Activated CD4-positive, alpha-beta T cell treated with anti-CD3 and anti-CD28 coated beads for 4 hours (primary cell): ENCODE measurements at regions not wholly inside any gene's neighbourhood (a gene's known extent, or its start where the extent isn't known, plus 50 kb on each side); places are given as distances from the start of the nearest gene placed in this dataset.
"Not testable (repeated sequence)": the region's sequence is repeated elsewhere in the genome, so short reads cannot be mapped to it uniquely, and the experiment has no call there.

ENCODE experiments used
- DNase-seq, 2 donors: peaks; one replicate each; pipeline ENCODE4 v3.0.0-alpha.2; 2020

DNA sequence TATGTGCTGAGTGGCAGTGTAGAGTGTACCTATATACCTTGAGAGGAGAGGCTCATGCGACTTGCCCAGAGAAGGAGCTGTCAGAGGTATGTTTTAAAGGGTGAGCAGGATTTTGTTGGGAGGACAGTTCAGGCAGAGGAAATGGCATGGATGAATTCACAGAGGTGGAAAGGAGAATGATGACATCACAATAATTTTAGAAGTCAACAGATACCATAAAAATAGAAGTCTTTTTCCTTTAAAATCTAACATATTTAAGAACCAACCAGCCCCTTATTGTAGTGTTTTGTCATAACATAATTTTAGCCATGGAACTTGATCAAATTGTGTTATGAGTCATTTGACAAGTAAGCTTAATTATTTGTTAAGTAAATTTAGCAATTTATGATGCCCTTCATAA lies 538.1 kb upstream of the GYPC start:
- no peak for DNase-seq

DNA sequence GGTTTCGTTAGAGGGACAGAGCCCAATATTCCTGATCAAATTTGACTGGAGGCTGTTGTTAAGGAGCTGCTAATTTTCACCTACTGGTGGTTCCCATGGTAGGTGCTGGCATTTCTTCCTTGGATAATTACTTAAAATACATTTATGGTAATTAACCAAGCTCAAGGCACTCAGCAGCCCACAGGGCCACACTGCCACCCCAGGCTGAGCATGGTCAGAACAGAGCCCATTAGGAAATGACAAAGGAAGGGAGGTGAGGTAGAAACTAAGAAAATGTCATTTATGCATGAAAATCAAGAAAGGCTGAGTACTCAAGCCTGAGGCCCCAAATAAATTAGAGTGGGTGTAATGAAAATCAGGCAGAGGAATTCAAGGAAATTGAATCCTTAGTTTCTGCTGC lies 510.2 kb upstream of the GYPC start:
- no peak for DNase-seq

- DNase-seq, result no peak
Measured at GRCh38 chr2:126154256-126154785, 501.6 kb upstream of the GYPC start.

DNA sequence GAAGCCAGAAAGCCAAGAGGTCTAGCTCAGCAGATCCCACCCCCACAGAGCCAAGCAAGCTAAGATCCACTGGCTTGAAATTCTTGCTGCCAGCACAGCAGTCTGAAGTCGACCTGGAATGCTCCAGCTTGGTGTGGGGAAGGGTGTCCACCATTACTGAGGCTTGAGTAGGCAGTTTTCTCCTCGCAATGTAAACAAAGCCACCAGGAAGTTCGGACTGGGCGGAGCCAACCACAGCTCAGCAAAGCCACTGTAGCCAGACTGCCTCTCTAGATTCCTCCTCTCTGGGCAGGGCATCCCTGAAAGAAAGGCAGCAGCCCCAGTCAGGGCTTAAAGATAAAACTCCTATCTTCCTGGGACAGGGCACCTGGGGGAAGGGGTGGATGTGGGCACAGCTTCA lies 495.0 kb upstream of the GYPC start:
- not testable (repeated sequence) for DNase-seq

DNA sequence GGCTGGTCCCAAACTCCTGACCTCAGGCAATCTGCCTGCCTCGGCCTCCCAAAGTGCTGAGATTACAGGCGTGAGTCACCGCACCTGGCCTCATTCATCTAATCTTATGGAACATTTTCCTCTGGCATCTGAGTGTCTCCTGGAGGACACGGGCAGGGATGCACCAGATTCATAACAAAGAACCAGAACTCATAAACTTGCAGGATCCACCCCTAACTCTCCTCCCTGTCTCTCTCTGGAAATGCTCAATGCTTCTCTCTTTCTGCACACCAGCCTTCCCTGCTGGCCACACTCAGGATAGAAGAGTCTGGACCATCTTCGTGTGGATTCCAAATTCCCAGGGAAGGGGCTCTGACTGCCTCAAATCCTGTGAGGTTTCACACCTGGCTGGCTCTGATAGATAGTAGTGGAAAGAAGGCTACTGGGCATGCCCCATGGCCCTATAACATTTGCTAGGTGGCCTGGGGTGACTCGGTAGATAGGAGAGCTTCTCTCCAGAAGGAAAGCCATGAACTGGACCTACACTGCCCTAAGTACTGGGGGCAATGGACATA lies 483.2 kb upstream of the GYPC start:
- no peak for DNase-seq

- DNase-seq, result no peak
Measured at GRCh38 chr2:126175222-126175621, 480.7 kb upstream of the GYPC start.

- DNase-seq, result no peak
Measured at GRCh38 chr2:126177479-126177878, 478.5 kb upstream of the GYPC start.

GRCh38 chr2:126187668-126188067 lies 468.3 kb upstream of the GYPC start:
- no peak for DNase-seq

- DNase-seq, result no peak
Measured at GRCh38 chr2:126189527-126189926, 466.4 kb upstream of the GYPC start.

GRCh38 chr2:126200538-126200937 lies 455.4 kb upstream of the GYPC start:
- DNase-seq, result no peak

GRCh38 chr2:126208266-126208665 lies 447.7 kb upstream of the GYPC start:
- DNase-seq, result no peak

DNA sequence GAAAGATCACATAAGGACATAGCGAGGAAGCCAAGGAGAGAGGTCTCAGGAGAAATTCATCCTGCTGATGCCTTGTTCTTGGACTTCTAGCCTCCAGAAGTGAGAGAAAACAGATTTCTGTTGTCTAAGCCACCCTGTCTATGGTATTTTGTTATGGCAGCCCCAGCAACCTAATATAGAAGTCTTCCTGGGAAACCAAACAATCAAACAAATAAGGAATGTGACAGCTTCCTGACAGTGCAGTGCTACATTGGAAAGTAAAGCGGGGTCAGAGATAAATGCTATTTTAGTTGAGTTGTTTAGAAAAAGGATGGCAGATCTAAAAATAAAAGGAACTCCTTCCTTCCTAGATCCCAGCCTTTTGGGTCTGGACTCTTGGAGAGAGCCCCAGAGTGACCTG lies 443.2 kb upstream of the GYPC start:
- no peak for DNase-seq

DNA sequence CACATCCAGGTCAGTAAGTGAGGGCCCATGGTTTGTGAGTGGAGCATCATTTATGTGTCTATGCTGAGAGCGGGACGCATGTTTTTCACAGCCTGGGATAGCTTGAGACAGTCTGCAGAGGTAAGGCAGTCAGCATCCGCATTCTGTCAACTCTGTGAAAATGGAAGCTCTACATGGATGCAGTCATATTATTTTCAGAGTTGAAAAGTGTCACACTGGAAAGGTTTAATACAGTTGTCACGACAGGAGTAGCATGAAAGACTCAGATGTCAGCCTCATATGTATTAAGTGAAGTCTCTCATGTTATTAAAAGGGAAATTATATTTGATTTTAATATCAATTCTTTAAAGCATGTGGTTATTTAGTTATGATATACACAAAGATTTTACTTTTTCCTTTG lies 436.9 kb upstream of the GYPC start:
- DNase-seq, result no peak

DNA sequence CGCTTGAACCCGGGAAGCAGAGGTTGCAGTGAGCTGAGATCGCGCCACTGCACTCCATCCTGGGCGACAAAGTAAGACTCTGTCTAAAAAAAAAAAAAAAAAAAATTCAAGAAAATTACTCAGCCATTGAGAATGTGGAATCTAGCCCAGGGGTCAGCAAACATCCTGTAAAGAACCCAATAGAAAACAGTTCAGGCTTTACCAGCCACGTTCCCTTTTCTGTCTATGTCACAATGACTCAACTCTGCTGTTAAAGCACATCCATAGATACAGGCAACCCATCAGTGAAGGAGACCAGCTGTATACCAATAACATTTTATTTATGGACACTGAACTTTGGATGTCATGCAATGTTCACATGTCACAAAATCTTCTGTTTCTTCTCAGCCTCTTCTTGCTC lies 435.6 kb upstream of the GYPC start:
- DNase-seq, result no peak

GRCh38 chr2:126221506-126221905 lies 434.5 kb upstream of the GYPC start:
- no peak for DNase-seq

DNA sequence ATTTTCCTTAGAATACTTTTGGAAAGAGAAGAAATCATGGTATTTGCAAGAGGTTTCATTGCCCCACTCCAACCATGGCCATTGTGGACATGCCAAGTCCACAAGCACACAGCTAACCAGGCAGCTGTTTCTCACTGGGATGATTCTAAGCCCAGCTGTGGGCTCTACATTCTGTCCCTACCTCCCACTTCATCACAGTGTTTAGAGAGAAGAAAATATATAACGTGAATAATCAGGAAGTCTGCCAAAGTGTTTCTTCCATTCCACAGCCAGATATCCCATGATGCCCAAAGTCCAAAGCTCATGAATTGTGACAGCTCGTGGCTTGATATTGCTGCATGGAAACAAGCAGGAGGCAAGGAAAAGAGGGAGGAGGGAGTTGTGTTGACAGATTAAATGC lies 433.7 kb upstream of the GYPC start:
- DNase-seq, result no peak

DNA sequence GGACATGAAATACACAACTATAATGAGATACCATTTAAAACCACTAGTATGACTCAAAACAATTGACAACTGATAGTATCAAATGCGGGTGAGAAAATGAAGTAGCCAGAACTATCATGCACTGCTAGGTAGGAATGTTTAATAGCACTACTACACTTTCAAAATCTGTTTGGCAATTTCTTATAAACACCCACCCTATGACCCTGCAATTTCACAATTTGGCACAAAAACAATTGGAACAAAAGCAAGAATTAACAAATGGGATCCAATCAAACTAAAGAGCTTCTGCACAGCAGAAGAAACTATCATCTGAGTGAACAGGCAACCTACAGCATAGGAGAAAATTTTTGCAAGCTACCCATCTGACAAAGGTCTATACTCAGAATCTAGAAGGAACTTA lies 431.2 kb upstream of the GYPC start:
- no peak for DNase-seq

DNA sequence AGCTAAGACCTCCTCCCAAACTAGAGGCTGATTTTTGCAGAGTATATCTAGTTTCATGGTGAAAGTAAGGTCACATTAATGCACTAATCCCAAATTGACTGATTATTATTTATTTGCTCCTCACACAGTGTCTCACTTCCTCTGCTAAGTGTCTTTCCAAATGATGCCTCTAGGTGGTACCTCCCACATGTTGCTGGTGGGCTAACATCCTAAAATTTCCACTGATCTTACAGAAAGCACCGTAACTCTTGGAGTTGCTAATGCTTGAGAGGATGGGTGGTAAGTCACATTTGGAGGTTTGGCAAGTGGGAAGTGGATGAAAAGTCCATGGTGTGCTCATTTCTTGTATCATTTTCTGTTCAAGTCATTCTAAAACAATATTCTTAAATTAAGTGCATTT lies 428.7 kb upstream of the GYPC start:
- no peak for DNase-seq

DNA sequence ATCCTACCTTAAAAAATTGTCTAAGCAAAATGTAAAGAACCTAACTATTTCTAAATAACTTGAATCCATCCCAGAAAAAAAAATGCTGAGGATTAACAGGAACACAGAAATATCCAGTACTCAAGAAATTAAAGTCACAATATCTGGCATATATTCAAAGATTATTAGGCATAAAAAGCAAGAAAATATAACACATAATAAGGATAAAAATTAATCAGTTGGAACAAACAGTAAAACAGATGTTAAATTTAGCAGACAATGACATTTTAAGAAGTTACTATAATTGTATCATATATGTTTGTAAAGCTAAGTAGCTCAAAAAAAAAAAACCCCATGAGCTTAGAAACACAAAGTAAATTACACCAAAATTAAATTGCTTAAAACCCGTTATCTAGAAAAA lies 427.4 kb upstream of the GYPC start:
- DNase-seq, result no peak

- no peak for DNase-seq
Measured at GRCh38 chr2:126238251-126238650, 417.7 kb upstream of the GYPC start.

- DNase-seq, result no peak
Measured at GRCh38 chr2:126239320-126239955, 416.5 kb upstream of the GYPC start.

GRCh38 chr2:126241001-126241400 lies 415.0 kb upstream of the GYPC start:
- no peak for DNase-seq

DNA sequence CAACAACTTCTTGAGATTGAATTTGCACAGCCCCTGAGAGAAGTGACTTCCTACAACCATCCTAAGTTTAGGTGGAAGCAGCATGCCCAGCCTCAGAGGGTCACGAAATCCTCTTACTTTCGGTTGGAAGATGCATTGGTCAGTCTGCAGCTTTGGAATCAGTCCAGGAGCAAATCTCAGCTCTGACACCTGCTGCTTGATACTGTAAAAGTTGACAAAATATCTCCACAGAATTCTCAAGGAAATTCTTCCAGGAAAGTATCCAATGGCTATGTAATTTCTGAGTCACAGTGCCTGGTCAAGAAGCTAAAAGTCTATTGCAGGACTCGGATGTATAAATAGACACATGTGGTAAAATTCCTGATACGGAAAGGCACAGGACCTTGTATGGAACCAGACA lies 414.5 kb upstream of the GYPC start:
- no peak for DNase-seq

- peak in 1 of 2 donors; percentile 1 for DNase-seq
Measured at GRCh38 chr2:126244937-126245336, 411.0 kb upstream of the GYPC start.

GRCh38 chr2:126253669-126254068 lies 402.3 kb upstream of the GYPC start:
- DNase-seq, result no peak
